ENCODE measurements at regions not wholly inside any gene's neighbourhood (a gene's known extent, or its start where the extent isn't known, plus 50 kb on each side); places are given as distances from the start of the nearest gene placed in this dataset.

DNA sequence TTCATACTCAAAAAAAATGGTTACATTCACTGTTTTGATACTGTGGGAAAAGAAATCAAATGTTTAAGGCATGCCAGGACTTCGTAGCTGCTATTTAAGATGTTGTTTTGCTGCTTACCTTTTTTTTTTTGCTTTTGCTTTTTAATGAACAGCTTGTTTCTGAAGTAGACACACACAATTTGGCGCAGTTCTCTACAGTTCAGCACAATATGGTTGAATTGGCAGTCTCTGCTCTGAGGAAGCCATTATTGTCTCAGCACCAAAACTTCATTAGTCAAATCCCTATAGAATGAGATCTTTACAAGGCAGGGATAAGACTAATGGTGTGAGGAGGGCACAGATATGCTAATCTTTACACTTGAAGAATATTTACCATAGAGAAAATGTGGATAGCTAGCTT lies 197.6 kb downstream of the SLITRK5 start:
- TF ChIP-seq, protein P1, sequence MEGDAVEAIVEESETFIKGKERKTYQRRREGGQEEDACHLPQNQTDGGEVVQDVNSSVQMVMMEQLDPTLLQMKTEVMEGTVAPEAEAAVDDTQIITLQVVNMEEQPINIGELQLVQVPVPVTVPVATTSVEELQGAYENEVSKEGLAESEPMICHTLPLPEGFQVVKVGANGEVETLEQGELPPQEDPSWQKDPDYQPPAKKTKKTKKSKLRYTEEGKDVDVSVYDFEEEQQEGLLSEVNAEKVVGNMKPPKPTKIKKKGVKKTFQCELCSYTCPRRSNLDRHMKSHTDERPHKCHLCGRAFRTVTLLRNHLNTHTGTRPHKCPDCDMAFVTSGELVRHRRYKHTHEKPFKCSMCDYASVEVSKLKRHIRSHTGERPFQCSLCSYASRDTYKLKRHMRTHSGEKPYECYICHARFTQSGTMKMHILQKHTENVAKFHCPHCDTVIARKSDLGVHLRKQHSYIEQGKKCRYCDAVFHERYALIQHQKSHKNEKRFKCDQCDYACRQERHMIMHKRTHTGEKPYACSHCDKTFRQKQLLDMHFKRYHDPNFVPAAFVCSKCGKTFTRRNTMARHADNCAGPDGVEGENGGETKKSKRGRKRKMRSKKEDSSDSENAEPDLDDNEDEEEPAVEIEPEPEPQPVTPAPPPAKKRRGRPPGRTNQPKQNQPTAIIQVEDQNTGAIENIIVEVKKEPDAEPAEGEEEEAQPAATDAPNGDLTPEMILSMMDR (conservative IDR thresholded peaks at IDR 0.05; ENCODE audit: low read depth, low read length): no peak
- TF ChIP-seq SMC3 (IDR thresholded peaks at IDR 0.05; ENCODE audit: low read depth, low read length): no peak

Measured in IMR-90 (cell line).